NCI-H1436 treated with DMSO at 0.1 percent for 48 hours (cell line): ENCODE measurements at regions not wholly inside any gene's neighbourhood (a gene's known extent, or its start where the extent isn't known, plus 50 kb on each side); places are given as distances from the start of the nearest gene placed in this dataset.

Experiments
- DNase-seq: peaks from one replicate; lab custom pipeline; 2025; lab: John Stamatoyannopoulos, UW

DNA sequence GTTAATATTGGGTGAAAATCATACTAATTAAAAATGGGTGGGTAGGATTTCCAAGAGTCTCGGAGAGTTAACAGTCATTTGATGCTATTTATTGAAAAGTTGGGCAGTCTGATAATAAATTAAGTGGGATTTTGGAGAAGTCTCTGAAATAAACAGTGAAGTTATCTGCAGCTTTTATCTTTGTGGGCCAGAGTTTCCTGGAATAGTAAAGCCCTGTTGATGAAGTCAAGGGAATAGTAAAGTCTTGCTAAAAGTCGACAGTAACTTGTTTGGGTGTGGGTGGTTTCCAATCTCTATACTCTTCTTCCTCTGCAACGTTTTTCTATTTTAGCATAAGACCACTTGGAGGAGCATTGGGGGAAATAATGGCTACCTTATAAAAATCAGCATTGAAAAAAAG is 493.6 kb downstream of the EPM2A start:
- DNase-seq, result no peak

DNA sequence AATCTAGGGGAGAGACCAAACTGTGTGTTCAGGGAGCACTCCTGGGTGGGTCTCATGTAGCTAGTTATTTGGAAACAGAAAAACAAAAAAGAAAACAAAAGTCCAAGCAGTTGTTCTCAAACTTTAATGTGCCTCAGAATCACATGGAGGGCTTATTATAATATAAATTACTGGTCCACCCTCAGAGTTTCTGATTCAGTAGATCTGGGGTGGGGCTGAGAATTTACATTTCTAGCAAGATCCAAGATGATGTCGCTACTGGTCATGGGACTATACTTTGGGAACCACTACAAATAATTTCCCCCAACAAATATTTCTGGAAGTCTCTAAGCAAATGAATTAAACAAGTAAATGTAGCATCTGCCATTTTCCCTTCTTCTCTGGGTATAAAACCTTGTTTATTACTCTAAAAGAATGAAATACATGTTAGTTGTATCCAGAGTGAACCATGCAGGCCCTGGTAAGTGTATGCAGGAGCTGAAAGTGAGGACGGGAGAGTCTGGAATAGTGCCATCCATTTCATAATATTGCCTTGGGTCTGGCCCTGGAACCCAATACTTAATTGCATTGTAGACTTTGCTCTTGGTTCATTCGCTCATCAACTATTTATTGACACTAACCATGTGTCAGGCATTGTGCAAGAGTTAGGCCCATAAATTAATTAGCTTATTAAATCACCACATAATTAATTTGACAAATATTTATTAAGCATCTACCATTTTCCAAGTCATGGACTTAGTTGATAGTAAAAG is 490.8 kb downstream of the EPM2A start:
- no peak for DNase-seq

DNA sequence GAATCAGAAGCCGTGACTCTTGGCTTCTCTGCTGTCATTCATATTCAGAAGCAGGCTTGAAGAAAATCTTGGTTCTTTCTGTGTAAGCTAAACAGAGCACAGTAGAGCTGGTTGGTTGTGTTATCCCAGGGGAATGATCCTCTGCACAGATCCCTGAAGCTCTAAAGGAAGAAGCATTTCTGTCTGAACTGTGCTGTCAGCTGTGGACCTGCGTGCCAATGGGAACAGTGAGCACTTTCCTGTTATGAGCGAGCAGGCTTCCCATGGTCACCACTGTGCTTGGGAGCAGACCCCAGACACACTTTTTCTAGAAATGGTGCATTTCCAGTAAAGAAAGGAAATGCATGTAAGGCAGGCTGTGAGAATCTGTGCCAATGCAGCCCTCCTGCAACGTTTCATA is 490.2 kb downstream of the EPM2A start:
- no peak for DNase-seq

DNA sequence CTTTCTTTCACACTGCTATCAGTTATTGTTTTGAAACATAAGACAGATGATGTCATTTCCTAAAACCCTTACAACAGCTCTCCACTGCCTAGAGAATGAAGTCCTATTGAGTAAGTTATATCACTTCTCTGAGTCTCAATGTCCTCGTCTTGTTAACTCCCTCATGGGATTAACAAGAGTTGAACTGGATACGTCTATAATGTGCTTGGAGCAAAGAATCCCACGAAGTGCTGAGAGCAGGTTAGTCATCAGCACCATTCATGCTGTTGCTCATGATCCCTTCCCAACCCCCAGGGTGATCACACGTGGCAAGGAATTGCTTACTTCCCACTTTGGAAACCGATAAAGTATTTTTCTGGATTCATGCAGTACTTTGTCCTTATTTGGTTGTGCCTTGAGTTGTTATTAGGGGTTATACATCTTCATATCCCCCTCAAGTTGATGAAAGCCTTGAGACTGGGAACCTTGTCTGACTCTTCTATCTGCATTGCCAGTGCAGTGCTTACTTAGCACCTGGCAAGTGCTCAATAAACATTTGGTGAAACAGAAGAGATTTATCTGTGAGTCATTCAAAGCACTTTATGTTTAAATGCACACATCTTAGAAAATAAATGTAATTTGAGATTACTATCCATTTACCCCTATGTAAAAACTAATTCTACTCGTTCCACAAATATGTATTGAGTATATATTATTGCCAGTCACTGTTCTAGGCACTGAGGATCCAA is 487.5 kb downstream of the EPM2A start:
- DNase-seq, result no peak

DNA sequence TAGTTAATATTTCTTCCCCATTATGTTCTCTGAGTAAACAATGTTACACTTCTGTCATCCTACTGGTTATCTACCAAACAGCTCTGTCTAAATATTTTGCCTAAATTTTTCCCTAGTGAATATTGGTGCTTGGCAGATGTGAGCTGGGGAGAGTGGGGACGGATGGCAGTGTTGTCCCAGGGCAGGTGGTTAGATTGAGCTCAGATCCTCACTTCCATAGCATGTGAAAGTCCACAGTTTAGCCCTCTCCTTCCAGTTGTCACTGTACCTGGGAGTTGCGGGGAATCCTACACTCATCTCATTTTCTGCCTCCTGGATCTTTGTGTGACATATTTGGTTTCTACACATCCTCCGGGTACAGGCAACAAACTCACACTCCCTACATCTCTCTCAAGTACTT is 484.9 kb downstream of the EPM2A start:
- no peak for DNase-seq

DNA sequence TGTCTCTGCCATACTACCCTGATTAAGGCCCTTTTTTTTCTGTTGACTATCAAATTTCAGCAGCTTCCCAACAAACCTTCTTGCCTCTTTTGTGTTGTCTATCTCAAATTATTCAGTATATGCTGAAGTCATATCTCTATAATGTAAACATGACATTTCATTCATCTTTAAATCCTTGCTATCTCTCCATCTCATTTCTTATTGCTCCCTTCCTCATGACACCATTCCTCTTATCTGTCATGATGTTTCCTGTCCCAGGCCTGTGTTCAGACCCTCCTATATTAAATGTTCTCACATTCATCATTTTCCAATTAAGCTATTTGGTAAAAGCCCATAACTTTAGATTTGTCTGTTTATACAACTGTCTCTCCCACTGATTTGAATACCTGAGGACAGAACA is 482.6 kb downstream of the EPM2A start:
- DNase-seq, result no peak

DNA sequence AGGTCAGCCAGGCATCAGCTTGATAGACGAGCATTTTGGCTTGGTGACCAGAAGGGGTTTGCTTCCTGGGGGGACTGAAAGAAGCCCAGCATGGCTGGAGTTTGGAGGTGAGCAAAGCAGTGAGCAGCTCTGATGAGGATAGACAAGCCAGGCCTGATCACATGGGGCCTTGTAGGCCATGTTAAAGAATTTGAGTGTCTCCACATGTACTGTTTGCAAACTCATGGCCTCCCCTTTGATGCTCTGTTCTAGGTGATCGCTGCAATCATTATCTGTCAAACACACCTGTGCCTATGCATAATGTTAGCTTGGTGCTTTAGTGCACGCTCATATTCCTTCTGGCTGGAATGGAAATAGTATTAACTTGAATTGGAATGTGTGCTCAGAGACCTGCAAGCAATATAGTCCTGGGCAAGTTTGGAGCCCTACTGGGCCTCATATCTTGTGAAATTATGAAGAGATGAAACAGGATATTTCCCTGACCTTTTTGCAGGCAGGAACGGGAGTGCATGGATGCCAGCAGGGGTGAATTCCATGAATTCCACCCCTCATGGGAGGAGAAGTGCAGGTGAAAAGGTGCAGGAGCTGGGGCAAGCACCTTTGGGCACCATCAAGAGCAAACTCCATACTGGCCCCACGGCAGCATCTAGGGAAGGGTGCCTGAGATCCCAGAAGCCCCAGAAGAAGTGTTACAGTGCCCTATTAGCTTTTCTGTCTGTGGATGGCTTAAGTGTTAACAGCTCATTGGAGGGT is 480.5 kb downstream of the EPM2A start:
- no peak for DNase-seq

DNA sequence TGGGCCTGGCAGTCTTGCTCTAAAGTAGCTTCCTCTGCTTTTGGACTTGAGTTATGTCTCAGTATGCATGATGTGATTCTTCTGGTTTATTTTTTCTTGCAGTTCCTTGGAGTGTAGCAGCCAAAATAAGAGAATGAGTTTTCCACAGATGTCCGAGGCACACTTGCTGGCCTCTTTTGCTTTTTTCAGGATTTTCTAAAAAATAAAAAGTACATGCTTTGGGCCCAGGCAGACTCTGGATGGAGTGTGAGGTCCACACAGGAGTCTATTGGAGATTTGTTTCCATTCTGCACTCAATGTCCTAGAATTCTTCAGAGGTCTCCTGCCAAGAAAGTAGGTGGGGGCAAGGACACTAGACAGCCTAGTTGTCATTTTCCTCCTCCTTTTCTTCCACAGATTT is 477.6 kb downstream of the EPM2A start:
- no peak for DNase-seq

DNA sequence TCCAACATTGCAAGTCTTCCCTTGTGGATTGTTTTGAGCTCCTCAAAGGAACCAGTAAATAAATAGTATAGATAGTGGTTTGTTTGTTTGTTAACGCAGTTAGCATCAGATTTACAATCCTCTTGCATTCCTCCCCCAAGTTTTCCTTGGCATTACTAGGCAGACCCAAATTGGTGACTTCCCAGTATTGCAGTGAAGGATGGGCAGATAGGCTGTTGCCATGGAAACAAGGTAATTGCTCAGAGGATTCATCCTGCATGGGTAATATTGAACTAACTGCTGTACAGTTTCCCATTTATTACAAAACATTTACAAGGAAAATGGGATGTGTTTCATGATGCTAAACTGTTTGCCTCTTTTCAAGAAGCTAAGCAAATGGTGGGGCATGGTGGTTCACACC is 477.2 kb downstream of the EPM2A start:
- no peak for DNase-seq

DNA sequence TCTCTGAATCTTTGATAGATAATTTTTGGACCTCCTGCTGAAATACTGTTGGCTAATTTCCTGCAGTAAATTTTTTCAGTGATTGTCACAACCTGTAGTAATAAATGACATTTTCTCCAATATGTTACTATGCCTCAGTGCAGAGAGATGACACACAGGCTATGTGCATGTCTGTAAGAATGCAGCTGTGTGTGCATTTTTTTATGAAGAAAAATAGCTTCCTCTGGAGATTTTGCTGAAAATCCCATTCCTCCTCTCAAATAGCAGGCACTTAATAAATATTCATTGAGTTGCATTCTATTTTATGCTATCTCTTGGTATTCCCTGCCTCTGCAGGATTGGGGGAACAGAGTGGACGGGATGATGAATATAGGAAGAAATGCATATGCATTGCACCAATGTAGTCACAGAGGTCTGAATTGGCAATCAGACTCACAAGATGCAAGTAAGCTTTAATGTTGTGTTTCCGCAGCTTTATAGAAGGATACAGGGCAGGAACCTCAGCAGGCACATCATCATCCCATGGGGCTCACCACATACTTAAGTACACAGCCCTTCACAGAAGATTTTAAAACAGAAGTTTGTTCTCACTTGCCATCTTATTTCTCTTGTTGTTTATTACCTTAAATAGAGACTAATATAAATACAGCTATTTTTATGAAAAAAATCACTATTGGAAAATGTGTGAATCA is 474.7 kb downstream of the EPM2A start:
- no peak for DNase-seq

DNA sequence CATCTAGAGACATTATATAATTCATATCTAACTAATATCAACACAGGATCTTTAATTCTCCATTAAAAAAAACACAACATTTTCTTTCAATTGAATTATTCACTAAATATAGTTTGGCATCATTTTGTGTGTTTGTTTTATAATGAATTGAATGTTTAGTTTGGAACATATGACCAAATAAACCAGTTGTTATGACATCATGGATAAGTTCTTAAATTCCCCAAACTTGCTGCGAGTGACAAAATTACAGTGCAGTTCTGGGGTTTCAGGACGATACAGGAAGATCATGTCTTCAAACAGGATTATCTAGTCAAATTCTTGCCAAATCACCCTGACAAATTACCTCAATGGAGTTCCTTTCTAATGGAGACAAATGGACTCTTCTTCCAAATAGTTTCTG is 473.6 kb downstream of the EPM2A start:
- no peak for DNase-seq

DNA sequence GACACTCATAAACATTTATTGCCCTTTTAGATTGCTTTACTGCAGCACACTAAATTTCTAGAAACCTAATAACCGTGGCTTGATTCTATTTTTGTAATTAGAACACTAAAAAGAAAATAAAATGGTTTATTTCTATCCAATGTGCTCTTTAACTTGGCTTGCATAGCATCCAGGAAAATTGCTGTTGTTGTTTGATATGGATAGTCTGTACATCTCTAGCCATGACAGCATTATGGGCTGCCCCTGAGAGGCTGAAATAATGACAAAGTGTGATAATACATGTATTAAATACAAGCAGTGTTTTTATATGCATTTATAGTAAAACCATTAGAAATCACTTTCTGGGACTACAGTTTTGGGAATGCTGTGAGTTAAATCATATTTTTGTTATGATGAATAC is 472.5 kb downstream of the EPM2A start:
- no peak for DNase-seq

DNA sequence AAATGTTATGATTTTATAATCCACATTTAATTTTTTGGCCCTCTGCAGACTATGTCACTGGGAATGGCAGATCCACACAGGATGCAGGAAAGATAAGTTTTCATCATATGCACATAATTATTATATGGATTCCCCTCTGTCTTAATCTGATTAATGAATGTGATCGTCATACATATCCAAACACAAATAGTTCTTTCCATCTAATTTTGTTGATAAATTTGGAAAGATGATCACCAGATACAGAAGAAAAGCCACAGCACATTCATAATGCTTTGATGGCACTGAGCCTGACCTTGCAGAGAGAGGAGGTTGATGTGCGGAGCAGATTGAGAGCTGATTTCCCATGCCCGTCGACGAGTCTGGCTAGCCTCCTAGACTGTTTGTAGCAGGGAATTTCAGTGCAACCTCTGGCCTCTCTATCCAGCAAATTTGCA is 471.5 kb downstream of the EPM2A start:
- DNase-seq, result no peak

DNA sequence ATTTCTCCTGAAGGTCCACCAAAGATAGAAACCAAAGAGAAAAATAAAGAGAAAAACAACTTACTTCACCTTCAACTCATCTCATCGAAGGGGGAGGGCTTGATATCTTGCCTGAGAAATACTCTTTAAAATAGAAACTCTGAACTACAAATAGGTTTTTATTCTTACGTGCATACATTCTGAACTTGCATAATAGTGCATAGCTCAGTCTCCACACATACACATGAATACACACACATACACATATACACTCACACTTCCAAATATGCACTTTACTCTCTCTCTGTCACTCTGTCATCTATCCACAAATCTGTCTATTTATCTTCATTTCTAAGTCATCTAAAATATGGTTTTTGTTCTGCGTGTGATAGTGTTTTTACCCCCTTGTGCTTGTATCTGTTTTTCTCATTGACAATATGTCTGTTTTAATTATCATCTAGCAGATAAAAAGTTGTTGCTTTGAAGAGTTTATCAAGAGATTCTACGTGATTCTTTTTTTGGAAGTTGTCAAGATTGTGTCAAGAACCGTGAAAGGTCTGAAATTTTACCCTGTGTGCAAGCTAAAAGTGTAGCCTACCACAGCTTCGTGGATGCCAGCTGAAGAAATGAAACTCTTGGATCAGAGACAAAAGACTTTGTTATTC is 468.8 kb downstream of the EPM2A start:
- DNase-seq, result no peak

DNA sequence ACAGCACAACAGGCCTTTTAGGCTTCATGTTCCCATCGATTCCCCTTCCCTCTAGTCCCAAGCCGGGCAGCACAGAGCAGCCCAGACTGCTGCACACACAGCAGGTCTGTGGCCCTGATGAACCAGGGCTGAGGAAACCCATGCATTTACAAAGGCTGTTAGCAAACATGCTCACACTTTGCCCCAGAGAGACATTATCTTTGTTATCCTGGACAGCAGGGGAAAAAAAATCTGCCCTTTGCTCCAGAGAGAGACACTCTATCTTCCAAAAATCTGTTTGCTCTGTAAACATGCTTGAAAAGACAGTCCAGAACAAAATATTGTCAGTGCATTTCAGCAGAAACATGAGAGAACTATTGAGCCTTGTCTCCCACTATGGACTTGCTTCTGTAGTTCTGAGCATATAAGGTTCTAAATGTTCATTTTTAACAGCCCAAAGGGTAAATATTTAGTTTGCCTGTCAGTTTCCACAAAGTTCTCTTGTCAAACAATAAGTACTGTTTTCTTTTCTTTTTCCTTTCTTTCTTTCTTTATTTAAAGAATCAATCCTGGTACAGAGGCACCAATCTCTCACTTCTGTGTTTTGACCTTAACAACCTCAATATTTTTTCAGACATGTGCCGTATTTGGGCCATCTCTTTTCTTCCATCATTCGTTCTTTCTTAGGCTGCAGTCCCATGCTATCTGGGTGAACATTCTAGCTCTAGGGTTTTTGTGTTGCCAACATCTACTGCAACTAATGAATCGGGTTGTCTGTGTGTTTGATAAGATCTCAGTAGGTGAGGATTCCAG is 468.0 kb downstream of the EPM2A start:
- DNase-seq, result no peak

DNA sequence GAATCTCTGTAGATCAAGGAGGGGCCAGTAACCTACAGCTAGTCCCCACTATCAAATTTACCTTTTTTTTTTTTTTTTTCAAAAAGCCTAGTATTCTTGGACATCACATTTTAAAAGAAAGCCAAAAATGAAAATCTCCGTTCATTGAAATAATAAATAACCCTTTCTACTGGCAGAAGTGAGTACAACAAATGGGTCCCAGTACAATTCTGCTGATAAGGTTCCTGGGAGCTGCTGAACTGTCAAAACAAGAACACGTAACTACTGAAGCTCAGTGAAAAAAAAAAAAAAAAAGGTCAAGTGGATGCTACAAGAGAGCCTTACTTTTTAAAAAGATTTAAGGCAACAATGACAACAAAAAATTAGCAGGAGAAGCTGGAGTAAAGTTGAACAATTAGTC is 464.9 kb downstream of the EPM2A start:
- no peak for DNase-seq

DNA sequence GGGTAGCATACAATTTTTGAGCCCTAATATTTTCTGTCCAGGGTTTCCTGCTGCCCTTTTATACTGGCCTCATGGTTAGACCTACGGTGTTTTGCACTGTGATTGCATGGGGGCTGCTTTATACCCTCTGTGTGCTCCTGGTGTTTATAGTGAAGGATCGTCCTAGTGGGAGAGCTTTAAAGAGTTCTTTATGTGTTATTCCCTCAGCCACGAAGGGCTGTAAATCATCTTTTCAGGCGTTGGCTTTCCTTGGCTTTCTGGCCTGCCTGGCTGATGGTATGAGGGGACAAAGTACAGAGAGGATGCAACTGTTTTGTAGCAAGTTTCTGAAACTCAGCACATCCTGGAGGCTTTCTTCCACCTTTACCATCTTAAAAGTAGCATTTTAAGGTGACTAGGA is 464.3 kb downstream of the EPM2A start:
- DNase-seq, result no peak

DNA sequence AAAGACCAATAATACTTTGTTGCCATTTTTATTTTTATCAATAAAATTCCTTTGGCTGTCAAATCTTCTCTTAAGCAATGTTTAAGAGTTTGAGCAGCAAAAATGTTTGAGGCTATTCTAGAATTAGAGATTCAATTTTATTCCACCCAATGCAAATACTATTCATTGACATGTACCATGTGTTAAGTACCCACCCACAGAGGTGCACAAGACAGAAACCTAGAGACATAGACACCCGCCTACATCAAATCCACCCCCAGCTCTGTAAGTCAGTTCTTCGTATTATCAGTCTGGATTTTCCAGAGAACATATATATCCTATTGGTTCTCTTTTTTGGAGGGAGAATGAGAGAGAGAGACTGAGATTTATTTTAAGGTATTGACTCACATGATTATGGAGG is 463.7 kb downstream of the EPM2A start:
- no peak for DNase-seq

DNA sequence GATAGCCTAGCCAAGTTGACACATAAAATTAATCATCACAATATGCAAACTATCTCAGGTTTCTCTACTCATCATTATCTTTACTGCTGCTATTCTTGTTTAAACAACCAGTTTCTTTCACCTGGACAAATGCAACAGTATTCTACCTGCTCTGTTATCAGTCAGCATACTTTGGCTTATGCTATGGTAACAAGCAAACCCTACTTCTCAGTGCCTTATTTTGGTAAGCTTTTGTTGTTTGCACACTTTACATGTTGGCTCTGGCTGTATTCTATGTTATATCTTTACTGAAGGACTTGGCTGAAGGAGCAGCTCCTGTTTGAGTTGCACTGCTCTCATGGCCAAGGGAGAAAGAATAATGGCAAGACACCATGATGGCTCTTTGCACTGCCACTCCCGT is 463.1 kb downstream of the EPM2A start:
- no peak for DNase-seq

DNA sequence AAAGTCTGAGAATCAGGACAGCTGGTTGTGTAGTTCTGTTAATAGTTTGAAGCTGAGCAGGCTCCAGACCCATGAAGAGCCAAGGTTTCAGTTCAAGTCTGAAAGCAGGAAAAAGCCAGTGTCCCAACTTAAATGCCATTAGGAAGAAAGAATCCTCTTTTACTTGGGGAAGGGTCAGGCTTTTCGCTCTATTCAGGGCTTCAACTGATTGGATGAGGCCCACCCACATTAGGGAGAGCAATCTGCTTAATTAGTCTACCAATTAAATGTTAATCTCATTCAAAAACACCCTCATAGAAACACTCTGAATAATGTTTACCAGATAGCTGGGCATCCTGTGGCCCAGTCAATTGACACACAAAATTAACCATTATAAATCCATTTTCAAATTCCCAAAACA is 462.2 kb downstream of the EPM2A start:
- no peak for DNase-seq

DNA sequence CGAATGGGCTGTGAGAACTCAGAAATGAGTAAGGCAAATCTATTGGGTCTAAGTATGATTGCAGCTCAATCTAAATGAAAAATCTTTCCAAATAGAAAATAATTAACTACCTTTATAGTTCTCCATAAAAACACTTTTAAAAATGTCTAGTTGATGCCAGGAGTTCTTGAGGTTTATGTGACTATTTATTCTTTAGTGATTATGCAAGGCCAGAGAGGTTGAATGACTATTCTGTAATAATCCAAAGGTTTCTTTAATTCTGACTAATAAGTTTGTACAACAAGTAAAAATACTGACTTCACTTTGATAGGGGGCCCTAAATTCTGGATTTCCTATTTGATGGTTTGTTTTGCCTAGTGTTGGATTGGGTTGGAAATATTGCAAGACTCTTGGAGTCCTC is 461.2 kb downstream of the EPM2A start:
- DNase-seq, result no peak
